ENCODE measurements at regions not wholly inside any gene's neighbourhood (a gene's known extent, or its start where the extent isn't known, plus 50 kb on each side); places are given as distances from the start of the nearest gene placed in this dataset.

DNA sequence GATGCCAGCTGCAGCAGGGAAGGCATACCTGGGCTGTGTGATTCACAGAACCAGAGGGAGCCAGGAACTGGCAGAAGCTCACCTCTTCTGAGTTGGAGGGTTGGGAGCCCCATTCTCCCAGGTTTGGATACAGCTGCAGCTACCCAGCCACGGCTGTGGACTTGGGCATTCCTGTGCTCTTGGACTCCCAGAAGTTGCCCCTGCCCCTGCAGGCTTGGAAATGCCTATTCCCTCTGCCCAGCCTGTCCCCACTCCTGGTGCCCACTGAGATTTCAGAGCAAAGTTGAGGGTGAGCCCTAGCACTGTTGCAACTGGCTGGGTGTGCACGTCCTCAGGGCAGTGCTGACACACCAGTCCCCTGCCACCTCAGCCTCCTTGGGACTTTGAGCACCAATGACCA is 489.7 kb downstream of the SLCO4C1 start:
- TF ChIP-seq, protein P1, sequence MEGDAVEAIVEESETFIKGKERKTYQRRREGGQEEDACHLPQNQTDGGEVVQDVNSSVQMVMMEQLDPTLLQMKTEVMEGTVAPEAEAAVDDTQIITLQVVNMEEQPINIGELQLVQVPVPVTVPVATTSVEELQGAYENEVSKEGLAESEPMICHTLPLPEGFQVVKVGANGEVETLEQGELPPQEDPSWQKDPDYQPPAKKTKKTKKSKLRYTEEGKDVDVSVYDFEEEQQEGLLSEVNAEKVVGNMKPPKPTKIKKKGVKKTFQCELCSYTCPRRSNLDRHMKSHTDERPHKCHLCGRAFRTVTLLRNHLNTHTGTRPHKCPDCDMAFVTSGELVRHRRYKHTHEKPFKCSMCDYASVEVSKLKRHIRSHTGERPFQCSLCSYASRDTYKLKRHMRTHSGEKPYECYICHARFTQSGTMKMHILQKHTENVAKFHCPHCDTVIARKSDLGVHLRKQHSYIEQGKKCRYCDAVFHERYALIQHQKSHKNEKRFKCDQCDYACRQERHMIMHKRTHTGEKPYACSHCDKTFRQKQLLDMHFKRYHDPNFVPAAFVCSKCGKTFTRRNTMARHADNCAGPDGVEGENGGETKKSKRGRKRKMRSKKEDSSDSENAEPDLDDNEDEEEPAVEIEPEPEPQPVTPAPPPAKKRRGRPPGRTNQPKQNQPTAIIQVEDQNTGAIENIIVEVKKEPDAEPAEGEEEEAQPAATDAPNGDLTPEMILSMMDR (conservative IDR thresholded peaks at IDR 0.05; ENCODE audit: low read length), result no peak
- TF ChIP-seq EZH2phosphoT487 (IDR thresholded peaks at IDR 0.05; ENCODE audit: borderline replicate concordance, low read depth, low read length), result no peak

Measured in OCI-LY7 (cell line).